HUES64 (cell line): ENCODE measurements at regions not wholly inside any gene's neighbourhood (a gene's known extent, or its start where the extent isn't known, plus 50 kb on each side); places are given as distances from the start of the nearest gene placed in this dataset.

Experiments used
- H3K27ac ChIP-seq: 2 replicates; pipeline ENCODE4 v1.7.0; 2013; ENCODE audit warnings: low read depth, low read length, inconsistent platforms
- H3K27me3 ChIP-seq: 2 replicates; pipeline ENCODE4 v1.6.1; 2013; ENCODE audit warnings: mild to moderate bottlenecking, low read length; ENCODE audit not compliant: insufficient read depth
- H3K36me3 ChIP-seq: 2 replicates; pipeline ENCODE4 v1.6.1; 2013; ENCODE audit warnings: mild to moderate bottlenecking, low read length; ENCODE audit not compliant: insufficient read depth
- H3K4me1 ChIP-seq: 2 replicates; pipeline ENCODE4 v1.6.1; 2013; ENCODE audit warnings: mild to moderate bottlenecking, low read length, moderate library complexity; ENCODE audit not compliant: insufficient read depth
- H3K4me3 ChIP-seq: 2 replicates; pipeline ENCODE4 v1.5.1; 2013; ENCODE audit warnings: mild to moderate bottlenecking, low read length, moderate library complexity
- H3K9ac ChIP-seq: 2 replicates; pipeline ENCODE4 v1.6.1; 2013; ENCODE audit warnings: mild to moderate bottlenecking, low read depth, low read length
- H3K9me3 ChIP-seq: 2 replicates; pipeline ENCODE4 v1.6.1; 2013; ENCODE audit warnings: low read depth, low read length; ENCODE audit not compliant: insufficient read depth
- WGBS: fragments of 150-250, 120-280 bp; methylation state at CpG from one replicate; pipeline ENCODE4 v1.1.7; 2013; ENCODE audit warnings: missing lambda C conversion rate; 5-methylcytosine and 5-hydroxymethylcytosine counted together

DNA sequence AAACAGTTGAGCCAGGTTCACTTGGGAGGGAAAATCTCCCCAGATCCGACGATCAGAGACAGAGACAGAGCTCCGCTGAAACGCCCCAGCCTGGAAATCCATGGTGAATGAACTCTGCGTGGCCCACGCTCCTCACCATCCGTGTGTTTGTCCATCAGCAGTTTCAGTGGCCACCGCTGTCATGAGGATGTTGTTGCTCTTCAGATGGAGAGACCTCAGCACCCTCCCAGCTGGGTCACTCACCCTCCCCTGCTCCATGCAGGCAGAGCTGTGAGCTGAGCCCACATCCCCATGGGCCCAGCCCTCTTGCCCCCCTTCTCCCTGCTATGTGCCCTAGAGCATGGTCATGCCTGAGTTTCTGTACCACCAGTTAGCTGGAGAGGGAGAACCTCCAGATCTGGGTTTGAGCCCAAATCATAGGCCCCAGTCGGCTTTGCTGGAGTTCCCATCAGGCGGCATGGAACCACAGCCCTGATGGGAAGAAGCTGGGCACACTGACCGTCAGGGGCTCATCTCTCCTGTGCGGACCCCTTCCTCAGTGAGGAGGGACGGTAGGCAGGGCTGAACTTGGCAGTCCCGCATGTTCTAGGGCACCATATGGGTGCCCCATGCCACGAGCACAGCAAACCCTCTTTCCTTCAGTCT, 154.4 kb upstream of the COL5A1 start:
- no peaks in the 10 kb centered on the region for H3K4me1 ChIP-seq
- H3K27ac ChIP-seq = no peak overlapping the region
- no peaks in the 10 kb centered on the region for H3K36me3 ChIP-seq
- no peak overlapping the region for H3K9ac ChIP-seq
- 93% methylated on average over 15 of the region's 15 CpGs for WGBS
- no peaks in the 10 kb centered on the region for H3K9me3 ChIP-seq
- H3K4me3 ChIP-seq = no peak overlapping the region
- H3K27me3 ChIP-seq = no peaks in the 10 kb centered on the region

DNA sequence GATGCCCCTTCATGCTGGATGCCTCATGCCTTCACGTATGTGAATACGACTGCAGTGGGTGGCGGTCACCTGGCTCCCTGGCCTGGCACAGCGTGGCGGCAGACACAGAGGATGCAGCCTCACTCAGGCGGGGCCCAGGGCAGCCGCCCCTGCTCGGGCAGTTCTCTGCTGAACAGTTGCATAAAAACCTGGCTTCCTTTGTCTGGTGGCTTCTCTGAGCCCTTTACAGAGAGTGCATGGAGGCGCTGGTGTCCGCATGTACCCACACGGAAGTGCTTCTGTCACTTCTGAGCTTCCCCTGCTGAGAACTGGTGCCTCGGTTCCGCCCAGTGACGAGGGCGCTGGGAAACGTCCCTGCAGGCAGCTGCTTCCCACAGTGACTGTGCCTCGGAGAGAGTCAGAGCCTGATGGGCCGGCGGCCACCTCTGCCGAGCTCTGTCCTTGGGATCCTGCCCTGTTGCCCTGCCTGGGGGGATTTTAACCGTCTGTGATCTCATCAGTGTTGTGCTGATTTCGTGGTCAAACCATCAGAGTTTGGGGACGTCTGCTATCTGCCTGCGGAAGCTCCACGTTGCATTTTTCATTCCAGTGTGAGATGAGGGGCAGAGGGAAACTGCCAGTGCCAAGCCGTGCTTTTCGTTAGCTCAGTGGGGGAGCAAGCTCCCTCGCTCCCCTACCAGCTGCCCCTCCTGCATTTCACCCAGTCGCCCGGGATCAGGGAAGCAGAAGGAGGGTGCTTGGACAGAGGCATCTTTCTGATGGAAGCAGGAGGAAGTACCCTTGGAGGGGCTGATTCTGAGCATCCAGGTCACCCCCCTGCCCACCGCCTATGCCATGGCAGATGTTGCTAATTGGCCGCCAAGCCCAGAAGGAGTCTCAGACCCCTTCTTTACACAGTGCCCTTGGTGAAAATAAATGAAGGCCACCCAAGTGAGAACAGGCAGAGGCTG, 153.0 kb upstream of the COL5A1 start:
- Histone ChIP-seq H3K9me3 (no peaks in the 10 kb centered on the region), H3K9ac (no peak overlapping the region)
- WGBS = 74% methylated on average over 32 of the region's 32 CpGs

DNA sequence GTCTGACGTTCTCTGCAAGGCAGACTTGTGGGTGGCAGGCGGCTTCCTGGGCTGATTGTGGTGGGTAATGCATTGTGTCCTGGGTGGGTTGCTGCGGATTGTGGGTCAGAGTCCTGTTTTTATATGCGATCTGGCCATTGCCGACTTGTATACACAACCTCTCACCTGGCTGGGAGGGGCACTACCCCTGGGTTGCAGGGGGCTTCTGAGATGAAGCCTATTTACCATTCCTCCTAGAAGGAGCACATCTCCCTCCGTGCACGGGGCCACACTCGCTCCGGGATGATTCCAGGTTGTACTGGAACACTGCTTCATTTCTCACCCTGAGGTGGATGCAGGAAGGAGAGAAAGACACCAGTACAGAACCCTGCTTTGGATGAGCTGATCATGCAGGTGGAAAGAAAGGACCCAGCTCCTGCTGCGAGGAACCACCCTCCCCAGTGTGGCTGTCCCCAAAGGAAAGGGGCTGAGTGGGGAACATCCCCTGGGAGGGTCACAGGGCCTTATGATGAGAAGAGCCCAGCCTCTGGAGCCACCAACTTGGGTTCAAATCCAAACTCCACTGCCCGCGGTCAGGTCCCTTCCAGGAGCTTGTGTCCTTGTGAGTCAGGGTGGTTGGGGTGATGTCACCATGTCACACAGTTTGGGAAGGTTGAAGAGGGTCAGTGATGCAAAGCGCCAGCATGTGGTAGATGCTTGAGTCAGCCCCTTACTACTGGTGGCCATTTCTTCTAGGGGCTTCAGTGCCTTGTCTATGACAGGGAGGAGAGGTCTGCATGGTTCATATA, 151.8 kb upstream of the COL5A1 start:
- Histone ChIP-seq H3K9ac (no peak overlapping the region), H3K9me3 (no peaks in the 10 kb centered on the region), H3K4me1 (no peaks in the 10 kb centered on the region), H3K4me3 (no peak overlapping the region), H3K27ac (no peak overlapping the region), H3K27me3 (no peaks in the 10 kb centered on the region), H3K36me3 (no peaks in the 10 kb centered on the region)
- 91% methylated on average over 13 of the region's 13 CpGs for WGBS

More for the DNA sequence above, 153.0 kb upstream of the COL5A1 start:
- H3K36me3 ChIP-seq = no peaks in the 10 kb centered on the region
- H3K4me3 ChIP-seq = no peak overlapping the region
- H3K4me1 ChIP-seq = no peaks in the 10 kb centered on the region
- no peaks in the 10 kb centered on the region for H3K27me3 ChIP-seq
- no peak overlapping the region for H3K27ac ChIP-seq

DNA sequence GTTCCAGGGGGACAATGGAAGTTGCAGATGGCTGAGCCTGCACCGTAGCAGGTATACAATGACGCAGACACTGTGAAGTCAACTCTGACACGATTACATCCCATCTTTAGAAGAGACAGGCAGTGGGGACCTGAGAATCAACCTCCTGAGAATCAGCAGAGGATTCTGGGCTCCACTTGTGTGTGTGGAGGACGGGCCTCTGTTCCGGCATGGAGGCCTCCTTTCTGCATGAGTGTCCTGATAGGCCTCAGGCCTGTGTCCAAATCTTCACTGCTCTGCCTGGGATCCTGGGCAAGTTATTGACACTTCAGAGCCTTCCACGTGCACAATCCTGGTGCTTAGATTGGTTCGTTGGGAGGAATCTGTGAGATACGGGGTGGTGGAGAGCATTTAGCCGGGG, 151.2 kb upstream of the COL5A1 start:
- Histone ChIP-seq H3K9me3 (no peaks in the 10 kb centered on the region), H3K9ac (no peak overlapping the region), H3K36me3 (no peaks in the 10 kb centered on the region), H3K27ac (no peak overlapping the region), H3K27me3 (no peaks in the 10 kb centered on the region), H3K4me1 (no peaks in the 10 kb centered on the region), H3K4me3 (no peak overlapping the region)
- 95% methylated on average over 9 of the region's 9 CpGs for WGBS

DNA sequence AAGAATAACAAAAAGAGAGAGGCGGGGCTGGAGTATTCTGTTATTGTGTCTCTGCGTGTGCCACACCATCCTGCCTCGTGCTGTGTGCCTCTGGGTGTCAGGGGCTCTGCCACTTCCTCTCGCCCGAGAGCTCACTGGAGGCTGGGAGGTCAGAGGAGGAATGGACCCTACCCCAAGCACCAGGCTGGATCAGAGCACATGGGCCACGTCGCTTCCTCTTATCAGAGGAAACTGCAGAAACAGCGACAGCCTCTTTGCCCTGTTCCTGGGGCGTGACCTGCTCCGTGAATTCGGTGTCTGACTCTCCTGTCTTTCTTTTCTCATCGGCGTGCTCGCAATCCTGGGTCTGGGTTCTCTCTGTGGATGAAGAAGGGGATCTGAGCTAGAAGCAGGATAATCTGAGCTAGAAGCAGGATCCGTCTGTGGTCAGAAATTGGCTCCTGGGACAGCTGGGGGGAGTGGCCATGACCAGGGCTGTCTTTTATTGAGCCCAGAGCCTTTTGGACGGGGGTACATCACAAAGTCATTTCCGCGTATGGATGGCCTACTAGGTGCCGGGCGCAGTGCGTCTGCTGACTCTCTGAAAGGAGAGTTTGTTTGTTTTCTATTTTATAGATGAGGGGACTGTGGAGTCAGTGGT, 150.3 kb upstream of the COL5A1 start:
- no peak overlapping the region for H3K4me3 ChIP-seq
- no peaks in the 10 kb centered on the region for H3K27me3 ChIP-seq
- H3K9me3 ChIP-seq = no peaks in the 10 kb centered on the region
- WGBS = 92% methylated on average over 21 of the region's 21 CpGs
- H3K9ac ChIP-seq = no peak overlapping the region
- H3K27ac ChIP-seq = no peak overlapping the region
- no peaks in the 10 kb centered on the region for H3K36me3 ChIP-seq
- H3K4me1 ChIP-seq = no peaks in the 10 kb centered on the region

DNA sequence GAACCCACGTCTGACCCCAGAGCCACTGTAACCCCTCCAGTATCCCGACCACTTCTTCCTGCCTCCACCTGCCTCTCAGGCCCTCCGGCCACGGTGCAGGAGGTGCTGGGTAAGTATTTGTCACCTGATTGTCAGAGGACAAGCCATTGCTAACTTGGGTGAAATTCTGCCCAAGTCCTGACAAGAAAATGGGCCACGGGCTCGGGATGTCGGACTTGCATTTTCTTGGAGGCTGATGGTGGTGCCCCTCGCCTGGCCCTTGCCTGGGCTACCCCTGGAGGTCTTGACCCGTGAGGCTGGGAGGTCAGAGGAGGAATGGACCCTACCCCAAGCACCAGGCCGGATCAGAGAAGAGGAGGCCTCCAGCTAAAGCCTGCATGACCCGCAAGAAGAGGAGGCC, 149.7 kb upstream of the COL5A1 start:
- Histone ChIP-seq H3K4me1 (no peaks in the 10 kb centered on the region), H3K27ac (no peak overlapping the region), H3K9ac (no peak overlapping the region), H3K36me3 (no peaks in the 10 kb centered on the region), H3K9me3 (no peaks in the 10 kb centered on the region), H3K27me3 (no peaks in the 10 kb centered on the region), H3K4me3 (no peak overlapping the region)
- 92% methylated on average over 9 of the region's 11 CpGs for whole genome bisulfite sequencing

DNA sequence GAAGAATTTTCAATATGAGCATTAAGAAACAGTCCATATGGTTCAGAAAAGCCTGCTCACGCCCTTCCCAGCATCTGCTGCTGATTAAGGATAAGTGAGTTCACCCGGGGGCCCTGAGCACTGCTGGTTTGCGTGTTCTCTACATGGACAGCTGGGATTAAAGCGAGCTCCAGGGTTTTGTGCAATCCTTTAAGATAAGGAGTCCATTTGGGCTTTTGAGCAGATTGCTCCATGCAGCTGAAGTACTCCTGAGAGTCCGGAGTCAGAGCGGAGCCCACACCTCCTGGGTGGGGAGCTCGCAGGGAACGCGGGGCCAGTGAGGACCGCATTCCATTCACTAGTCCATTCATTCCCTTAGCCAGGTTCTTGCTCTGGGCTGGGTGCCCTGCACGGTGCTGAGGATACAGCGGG, 149.3 kb upstream of the COL5A1 start:
- no peak overlapping the region for H3K4me3 ChIP-seq
- H3K9me3 ChIP-seq = no peaks in the 10 kb centered on the region
- H3K27me3 ChIP-seq = no peaks in the 10 kb centered on the region
- no peak overlapping the region for H3K27ac ChIP-seq
- H3K36me3 ChIP-seq = no peaks in the 10 kb centered on the region
- no peak overlapping the region for H3K9ac ChIP-seq
- WGBS = 90% methylated on average over 12 of the region's 12 CpGs
- no peaks in the 10 kb centered on the region for H3K4me1 ChIP-seq

DNA sequence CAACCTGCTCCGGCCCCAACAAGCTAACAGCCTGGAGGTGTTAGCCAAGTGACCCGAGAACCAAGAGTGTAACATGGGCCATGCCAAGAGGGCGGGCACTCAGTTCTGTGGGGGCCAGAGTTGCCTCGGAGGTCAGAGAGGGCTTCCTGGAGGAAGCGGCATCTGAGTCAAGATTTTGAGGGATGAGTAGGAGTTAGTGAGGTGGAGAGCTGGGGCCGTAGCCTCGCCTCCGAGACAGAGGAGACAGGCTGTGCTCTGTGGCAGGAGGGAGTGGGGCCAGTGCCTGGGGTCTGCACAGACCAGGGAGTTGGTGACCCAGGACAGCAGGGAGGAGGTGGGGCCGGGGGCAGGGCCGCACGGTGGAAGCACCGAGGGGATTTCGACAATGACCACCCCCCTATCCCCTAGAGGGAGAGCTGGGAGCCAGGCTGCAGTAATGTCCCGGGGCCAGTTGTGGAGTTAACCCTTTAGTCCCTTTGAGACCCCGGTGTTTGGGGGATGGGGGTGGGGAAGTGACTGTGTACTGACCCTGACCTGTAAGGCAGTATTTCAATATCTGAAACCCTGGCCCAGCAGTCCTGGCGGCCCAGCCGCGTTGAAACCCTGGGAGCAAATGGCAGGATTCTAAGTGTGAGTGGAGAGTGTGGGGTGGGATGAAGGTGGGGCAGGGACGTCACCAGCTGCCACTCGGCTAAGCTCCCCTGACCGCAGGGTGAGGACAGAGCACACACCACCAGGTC, 148.7 kb upstream of the COL5A1 start:
- Histone ChIP-seq H3K36me3 (no peaks in the 10 kb centered on the region), H3K4me3 (no peak overlapping the region), H3K9ac (no peak overlapping the region), H3K27ac (no peak overlapping the region), H3K4me1 (no peaks in the 10 kb centered on the region), H3K9me3 (no peaks in the 10 kb centered on the region), H3K27me3 (no peaks in the 10 kb centered on the region)
- WGBS = 73% methylated on average over 16 of the region's 21 CpGs

DNA sequence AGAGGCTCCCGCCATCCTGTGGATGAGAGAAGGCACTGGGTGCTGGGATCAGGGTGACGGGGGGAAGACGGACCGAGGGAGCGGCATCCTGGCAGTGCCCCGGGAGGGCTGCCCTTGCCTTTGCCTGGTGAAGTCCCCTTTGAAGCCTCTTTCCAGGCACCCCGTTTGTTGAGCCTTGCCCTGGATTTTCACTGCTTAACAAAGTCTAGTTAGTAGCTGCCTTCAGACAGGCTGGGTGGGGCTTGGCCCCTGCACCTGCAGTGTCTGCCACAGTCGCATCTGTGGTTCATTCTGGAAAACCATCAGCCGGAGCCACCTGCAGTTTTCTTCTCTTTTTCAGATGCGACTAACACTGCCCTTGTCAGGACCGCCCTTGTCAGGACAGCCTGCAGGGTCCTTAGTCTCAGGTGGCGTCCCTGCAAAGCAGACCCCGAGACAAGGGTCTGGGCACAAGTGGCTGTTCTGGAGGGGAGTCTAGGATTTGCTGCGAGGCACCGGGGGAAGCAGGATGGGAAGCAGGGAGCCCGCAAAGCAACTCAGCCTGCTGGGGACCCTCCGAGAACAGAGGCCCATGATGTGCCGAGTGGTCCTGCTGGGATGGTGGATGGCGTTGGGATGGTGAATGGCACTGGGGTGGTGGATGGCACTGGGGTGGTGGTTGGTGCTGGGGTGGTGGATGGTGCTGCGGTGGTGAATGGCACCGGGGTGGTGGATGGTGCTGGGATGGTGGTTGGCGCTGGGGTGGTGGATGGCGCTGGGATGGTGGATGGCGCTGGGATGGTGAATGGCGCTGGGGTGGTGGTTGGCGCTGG, 147.9 kb upstream of the COL5A1 start:
- no peaks in the 10 kb centered on the region for H3K36me3 ChIP-seq
- H3K4me3 ChIP-seq = no peak overlapping the region
- H3K27ac ChIP-seq = no peak overlapping the region
- H3K9ac ChIP-seq = no peak overlapping the region
- H3K9me3 ChIP-seq = no peaks in the 10 kb centered on the region
- H3K27me3 ChIP-seq = no peaks in the 10 kb centered on the region
- WGBS = 94% methylated on average over 26 of the region's 26 CpGs
- H3K4me1 ChIP-seq = no peaks in the 10 kb centered on the region
